IMR-90 (cell line): ENCODE measurements at regions not wholly inside any gene's neighbourhood (a gene's known extent, or its start where the extent isn't known, plus 50 kb on each side); places are given as distances from the start of the nearest gene placed in this dataset.

Experiments
- BHLHE40 ChIP-seq: fragments of 150-350 bp; IDR thresholded peaks from 2 replicates; pipeline ENCODE4 v1.6.1; 2016; ENCODE audit warnings: mild to moderate bottlenecking, low read depth, low read length
- CEBPB ChIP-seq: IDR thresholded peaks from 2 replicates; pipeline ENCODE4 v1.6.1; 2012; ENCODE audit warnings: low read depth, low read length, improper control_type of control experiment
- CHD1 ChIP-seq: IDR thresholded peaks from 2 replicates; pipeline ENCODE4 v1.6.1; 2012; ENCODE audit warnings: low read depth, low read length, improper control_type of control experiment
- MAFK ChIP-seq: IDR thresholded peaks from 2 replicates; pipeline ENCODE4 v1.6.1; 2012; ENCODE audit warnings: low read depth, low read length, improper control_type of control experiment
- MAZ ChIP-seq: IDR thresholded peaks from 2 replicates; pipeline ENCODE4 v1.6.1; 2012; ENCODE audit warnings: low read depth, mild to moderate bottlenecking, low read length, improper control_type of control experiment, moderate library complexity, borderline replicate concordance
- MXI1 ChIP-seq: IDR thresholded peaks from 2 replicates; pipeline ENCODE4 v1.6.1; 2012; ENCODE audit warnings: low read depth, mild to moderate bottlenecking, low read length, moderate library complexity, borderline replicate concordance
- NFE2L2 ChIP-seq: fragments of 150-350 bp; IDR thresholded peaks from 2 replicates; pipeline ENCODE4 v1.6.1; 2016; ENCODE audit warnings: low read depth, mild to moderate bottlenecking, low read length
- POLR2A ChIP-seq: IDR thresholded peaks from 2 replicates; pipeline ENCODE4 v1.6.1; 2012; ENCODE audit warnings: mild to moderate bottlenecking, low read depth, low read length
- RAD21 ChIP-seq: IDR thresholded peaks from 2 replicates; pipeline ENCODE4 v1.6.1; 2012; ENCODE audit warnings: low read length, improper control_type of control experiment
- RCOR1 ChIP-seq: IDR thresholded peaks from 2 replicates; pipeline ENCODE4 v1.6.1; 2012; ENCODE audit warnings: mild to moderate bottlenecking, low read length, improper control_type of control experiment; ENCODE audit not compliant: insufficient replicate concordance
- RFX5 ChIP-seq: IDR thresholded peaks from 2 replicates; pipeline ENCODE4 v1.8.0; 2012; ENCODE audit warnings: low read depth, mild to moderate bottlenecking, low read length, moderate library complexity
- SMC3 ChIP-seq: fragments of 150-350 bp; IDR thresholded peaks from 2 replicates; pipeline ENCODE4 v1.6.1; 2016; ENCODE audit warnings: low read depth, mild to moderate bottlenecking, antibody characterized with exemption, low read length, moderate library complexity
- TF ChIP-seq, protein P1 (sequence below): conservative IDR thresholded peaks from 2 replicates; pipeline ENCODE4 v1.5.1; 2012; ENCODE audit warnings: mild to moderate bottlenecking, low read depth, low read length, improper control_type of control experiment
- TF ChIP-seq, protein P2 (sequence below): fragments of 150-350 bp; IDR thresholded peaks from 2 replicates; pipeline ENCODE4 v1.6.1; 2017; ENCODE audit warnings: mild to moderate bottlenecking, antibody characterized with exemption, low read length, low read depth

DNA sequence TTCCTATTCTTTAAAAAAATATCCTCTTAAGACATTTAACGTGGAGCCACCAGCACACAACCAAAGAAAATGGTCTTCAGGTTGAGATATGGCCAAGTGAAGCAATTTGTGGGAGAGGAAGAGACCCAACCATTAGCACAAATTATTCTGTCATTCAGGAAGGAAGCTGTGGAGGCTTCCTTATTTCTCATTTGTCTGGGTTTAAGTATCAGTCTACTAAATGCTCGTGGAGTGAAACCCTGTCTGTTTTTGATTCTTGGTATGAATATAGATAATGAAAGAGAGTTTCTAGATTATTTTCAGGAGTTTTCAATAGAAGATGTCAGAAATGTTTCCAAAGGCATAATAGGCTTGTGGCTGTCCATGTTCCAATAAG, 125.1 kb downstream of the GPR65 start:
- TF ChIP-seq, protein P1, sequence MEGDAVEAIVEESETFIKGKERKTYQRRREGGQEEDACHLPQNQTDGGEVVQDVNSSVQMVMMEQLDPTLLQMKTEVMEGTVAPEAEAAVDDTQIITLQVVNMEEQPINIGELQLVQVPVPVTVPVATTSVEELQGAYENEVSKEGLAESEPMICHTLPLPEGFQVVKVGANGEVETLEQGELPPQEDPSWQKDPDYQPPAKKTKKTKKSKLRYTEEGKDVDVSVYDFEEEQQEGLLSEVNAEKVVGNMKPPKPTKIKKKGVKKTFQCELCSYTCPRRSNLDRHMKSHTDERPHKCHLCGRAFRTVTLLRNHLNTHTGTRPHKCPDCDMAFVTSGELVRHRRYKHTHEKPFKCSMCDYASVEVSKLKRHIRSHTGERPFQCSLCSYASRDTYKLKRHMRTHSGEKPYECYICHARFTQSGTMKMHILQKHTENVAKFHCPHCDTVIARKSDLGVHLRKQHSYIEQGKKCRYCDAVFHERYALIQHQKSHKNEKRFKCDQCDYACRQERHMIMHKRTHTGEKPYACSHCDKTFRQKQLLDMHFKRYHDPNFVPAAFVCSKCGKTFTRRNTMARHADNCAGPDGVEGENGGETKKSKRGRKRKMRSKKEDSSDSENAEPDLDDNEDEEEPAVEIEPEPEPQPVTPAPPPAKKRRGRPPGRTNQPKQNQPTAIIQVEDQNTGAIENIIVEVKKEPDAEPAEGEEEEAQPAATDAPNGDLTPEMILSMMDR = no peak
- TF ChIP-seq RFX5 (no peak), RCOR1 (no peak), MXI1 (no peak), CHD1 (no peak), RAD21 (no peak), MAZ (no peak), SMC3 (no peak), MAFK (no peak), POLR2A (no peak), BHLHE40 (no peak), NFE2L2 (no peak), CEBPB (no peak)
- TF ChIP-seq, protein P2, sequence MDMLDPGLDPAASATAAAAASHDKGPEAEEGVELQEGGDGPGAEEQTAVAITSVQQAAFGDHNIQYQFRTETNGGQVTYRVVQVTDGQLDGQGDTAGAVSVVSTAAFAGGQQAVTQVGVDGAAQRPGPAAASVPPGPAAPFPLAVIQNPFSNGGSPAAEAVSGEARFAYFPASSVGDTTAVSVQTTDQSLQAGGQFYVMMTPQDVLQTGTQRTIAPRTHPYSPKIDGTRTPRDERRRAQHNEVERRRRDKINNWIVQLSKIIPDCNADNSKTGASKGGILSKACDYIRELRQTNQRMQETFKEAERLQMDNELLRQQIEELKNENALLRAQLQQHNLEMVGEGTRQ = no peak
